Neural cell (in vitro differentiated cells): ENCODE measurements at regions not wholly inside any gene's neighbourhood (a gene's known extent, or its start where the extent isn't known, plus 50 kb on each side); places are given as distances from the start of the nearest gene placed in this dataset.

Source experiments
- H2AFZ ChIP-seq: fragments of 200-600, 300-800 bp; sonication (generic), shearing (Covaris generic); 2 replicates; pipeline ENCODE4 v1.6.0; 2014; ENCODE audit warnings: low read depth, mild to moderate bottlenecking, antibody characterized with exemption, low read length, moderate library complexity
- H3F3A ChIP-seq: fragments of 200-600 bp; shearing (Covaris generic); 2 replicates; pipeline ENCODE4 v1.6.1; 2016; ENCODE audit warnings: mild to moderate bottlenecking, moderate library complexity, mixed read lengths, antibody characterized with exemption, low read length; ENCODE audit not compliant: insufficient read depth, poor library complexity, severe bottlenecking
- H3K27ac ChIP-seq: fragments of 200-600, 300-800 bp; sonication (generic), shearing (Covaris generic); 2 replicates; pipeline ENCODE4 v1.5.1; 2014; ENCODE audit warnings: mild to moderate bottlenecking, low read length, moderate library complexity
- H3K27me3 ChIP-seq: fragments of 300-800, 200-600 bp; sonication (generic), shearing (Covaris generic); 2 replicates; pipeline ENCODE4 v1.6.0; 2014; ENCODE audit warnings: mild to moderate bottlenecking, low read depth, low read length, moderate library complexity; ENCODE audit not compliant: insufficient read depth
- H3K36me3 ChIP-seq: fragments of 300-800, 200-600 bp; sonication (generic), shearing (Covaris generic); 2 replicates; pipeline ENCODE4 v1.5.1; 2014; ENCODE audit warnings: mild to moderate bottlenecking, antibody characterized with exemption, low read length, moderate library complexity; ENCODE audit not compliant: insufficient read depth
- H3K4me2 ChIP-seq: fragments of 300-800, 200-600 bp; sonication (generic), shearing (Covaris generic); 2 replicates; pipeline ENCODE4 v1.6.0; 2014; ENCODE audit warnings: mild to moderate bottlenecking, low read length
- H3K4me3 ChIP-seq: fragments of 300-800, 200-600 bp; sonication (generic), shearing (Covaris generic); 2 replicates; pipeline ENCODE4 v1.5.1; 2014; ENCODE audit warnings: mild to moderate bottlenecking, low read length, moderate library complexity
- H3K79me2 ChIP-seq: fragments of 200-600 bp; shearing (Covaris generic); replicated peaks from 2 replicates; pipeline ENCODE4 v1.6.0; 2014; ENCODE audit warnings: mild to moderate bottlenecking, low read length, moderate library complexity; ENCODE audit not compliant: insufficient read depth
- H3K9ac ChIP-seq: fragments of 300-800, 200-600 bp; sonication (generic), shearing (Covaris generic); 2 replicates; pipeline ENCODE4 v1.6.1; 2016; ENCODE audit warnings: mild to moderate bottlenecking, low read length, mixed read lengths
- H3K9me2 ChIP-seq: fragments of 200-600 bp; shearing (Covaris generic); 2 replicates; pipeline ENCODE4 v1.6.1; 2016; ENCODE audit warnings: mild to moderate bottlenecking, low read length, mixed read lengths; ENCODE audit not compliant: insufficient read depth
- H3K9me3 ChIP-seq: fragments of 200-600, 300-800 bp; sonication (generic), shearing (Covaris generic); 2 replicates; pipeline ENCODE4 v1.6.1; 2016; ENCODE audit warnings: mild to moderate bottlenecking, mixed run types, low read length, moderate library complexity, mixed read lengths
- H4K20me1 ChIP-seq: fragments of 200-600 bp; shearing (Covaris generic); 2 replicates; pipeline ENCODE4 v1.6.1; 2016; ENCODE audit warnings: mild to moderate bottlenecking, mixed run types; ENCODE audit not compliant: insufficient read depth
- CTCF ChIP-seq: fragments of 450-650 bp; IDR thresholded peaks from 2 replicates; pipeline ENCODE4 v1.5.1; 2014; ENCODE audit warnings: antibody characterized with exemption, mild to moderate bottlenecking, moderate library complexity; ENCODE audit not compliant: poor library complexity, severe bottlenecking
- EP300 ChIP-seq: fragments of 450-650 bp; conservative IDR thresholded peaks from 2 replicates; pipeline ENCODE4 v1.6.1; 2014; ENCODE audit warnings: antibody characterized with exemption, mild to moderate bottlenecking, moderate library complexity; ENCODE audit not compliant: poor library complexity, severe bottlenecking
- EZH2 ChIP-seq: fragments of 200-600, 300-800 bp; shearing (Covaris generic), sonication (generic); IDR thresholded peaks from 2 replicates; pipeline ENCODE4 v1.6.1; 2014; ENCODE audit warnings: antibody characterized with exemption, low read length, borderline replicate concordance, mild to moderate bottlenecking; ENCODE audit not compliant: insufficient read depth, poor library complexity, severe bottlenecking
- MXI1 ChIP-seq: fragments of 450-650 bp; conservative IDR thresholded peaks from 2 replicates; pipeline ENCODE4 v1.6.1; 2014; ENCODE audit warnings: antibody characterized with exemption, mild to moderate bottlenecking; ENCODE audit not compliant: poor library complexity, severe bottlenecking
- POLR2AphosphoS5 ChIP-seq: IDR thresholded peaks from 2 replicates; pipeline ENCODE4 v1.6.1; 2012
- RAD21 ChIP-seq: fragments of 450-650 bp; conservative IDR thresholded peaks from 2 replicates; pipeline ENCODE4 v1.6.1; 2014; ENCODE audit warnings: antibody characterized with exemption, mild to moderate bottlenecking, moderate library complexity
- REST ChIP-seq: IDR thresholded peaks from 2 replicates; pipeline ENCODE4 v1.6.1; 2012; ENCODE audit warnings: borderline replicate concordance
- SMC3 ChIP-seq: fragments of 450-650 bp; conservative IDR thresholded peaks from 2 replicates; pipeline ENCODE4 v1.6.1; 2014; ENCODE audit warnings: antibody characterized with exemption, mild to moderate bottlenecking, moderate library complexity; ENCODE audit not compliant: poor library complexity
- TAF1 ChIP-seq: IDR thresholded peaks from 2 replicates; pipeline ENCODE4 v1.6.1; 2012; ENCODE audit warnings: low read depth

DNA sequence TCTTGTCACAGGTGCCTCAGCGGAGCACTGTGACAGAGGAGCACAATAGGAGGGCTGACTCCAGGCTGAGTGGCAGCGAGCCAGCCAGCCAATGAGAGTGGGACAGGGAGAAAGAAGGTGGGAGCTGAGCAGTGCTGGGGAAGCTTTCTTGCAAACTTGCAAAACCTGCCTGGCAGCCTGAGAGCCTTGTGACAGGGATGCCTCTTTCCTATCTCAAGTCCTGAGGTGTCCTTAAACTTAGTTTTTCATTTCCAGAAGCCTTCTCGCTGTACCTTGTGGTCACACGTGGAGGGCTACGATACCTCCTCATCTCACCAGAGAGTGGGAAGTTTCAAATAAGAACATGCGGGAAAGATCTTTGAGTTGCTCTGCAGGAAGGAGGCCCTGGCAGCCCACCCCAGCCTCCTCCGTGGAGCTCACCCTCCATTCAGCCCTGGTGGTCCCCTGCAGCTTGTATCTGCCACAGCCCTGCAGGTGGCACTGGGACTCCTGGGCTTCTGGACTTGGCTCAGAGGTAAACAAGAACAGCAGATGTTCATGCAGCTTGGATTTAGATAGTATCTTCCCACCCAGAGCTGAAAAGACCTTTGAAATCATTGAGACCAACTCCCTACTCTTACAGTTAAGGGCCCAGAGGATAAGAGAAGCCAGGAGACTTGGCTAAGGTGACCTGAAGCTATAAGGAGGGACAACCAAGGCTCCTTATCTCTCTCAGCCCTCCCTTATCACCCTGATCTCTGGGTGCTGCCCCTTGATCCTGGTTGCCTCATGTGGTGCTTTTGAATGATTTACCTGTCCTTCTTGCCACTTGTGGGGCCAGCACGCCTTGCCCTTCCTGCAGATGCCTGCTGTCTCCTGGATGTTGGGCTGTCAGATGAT lies 153.5 kb upstream of the MAX start:
- no peaks in the 10 kb centered on the region for H3K36me3 ChIP-seq
- no peak for TF ChIP-seq TAF1
- no peak for TF ChIP-seq POLR2AphosphoS5
- no peaks in the 10 kb centered on the region for H4K20me1 ChIP-seq
- H3K9me3 ChIP-seq: no peaks in the 10 kb centered on the region
- H3K4me3 ChIP-seq: no peak overlapping the region
- no peaks in the 10 kb centered on the region for H3K27me3 ChIP-seq
- H3K4me2 ChIP-seq: no peak overlapping the region
- H3K27ac ChIP-seq: no peak overlapping the region
- H3F3A ChIP-seq: no peaks in the 10 kb centered on the region
- H3K9ac ChIP-seq: no peak overlapping the region
- no peak overlapping the region for H2AFZ ChIP-seq
- no peaks in the 10 kb centered on the region for H3K9me2 ChIP-seq
- H3K79me2 ChIP-seq: no peaks in the 10 kb centered on the region

- no peak overlapping the region for H2AFZ ChIP-seq
- H3K36me3 ChIP-seq: no peaks in the 10 kb centered on the region
- no peaks in the 10 kb centered on the region for H3K79me2 ChIP-seq
- no peak overlapping the region for H3K4me3 ChIP-seq
- no peaks in the 10 kb centered on the region for H3K27me3 ChIP-seq
- H3K27ac ChIP-seq: no peak overlapping the region
- TF ChIP-seq CTCF (no peak), RAD21 (no peak), POLR2AphosphoS5 (no peak), EZH2 (no peak), SMC3 (no peak)
- no peak overlapping the region for H3K4me2 ChIP-seq
- no peaks in the 10 kb centered on the region for H3F3A ChIP-seq
- no peaks in the 10 kb centered on the region for H3K9me2 ChIP-seq
- no peak overlapping the region for H3K9ac ChIP-seq
- H4K20me1 ChIP-seq: no peaks in the 10 kb centered on the region
- H3K9me3 ChIP-seq: no peaks in the 10 kb centered on the region
Observed at GRCh38 chr14:65256714-65257113, 154.4 kb upstream of the MAX start.

DNA sequence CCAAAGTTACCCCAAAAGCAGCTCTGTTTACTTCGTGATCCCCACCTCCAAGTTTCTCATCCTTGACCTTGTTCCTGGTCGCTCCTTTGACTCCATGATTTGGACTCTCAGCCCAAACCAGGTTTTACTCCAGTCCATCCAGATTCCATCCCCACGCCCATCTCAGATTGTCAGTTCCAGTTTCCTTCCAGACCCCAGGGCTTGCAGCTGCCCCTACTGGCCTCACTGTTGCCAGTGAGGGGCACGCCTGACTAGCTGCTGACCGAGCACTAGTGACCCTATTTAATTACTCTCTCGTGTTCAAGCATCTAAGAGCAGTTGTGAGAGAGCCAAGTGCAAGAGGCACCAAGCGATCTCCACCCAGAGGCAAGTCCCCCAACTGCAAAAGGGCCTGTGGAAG lies 155.1 kb upstream of the FUT8 start:
- no peaks in the 10 kb centered on the region for H3K79me2 ChIP-seq
- TF ChIP-seq SMC3 (no peak), POLR2AphosphoS5 (no peak), REST (no peak), EZH2 (no peak), EP300 (no peak), CTCF (no peak), TAF1 (no peak), MXI1 (no peak), RAD21 (no peak)
- H2AFZ ChIP-seq: no peak overlapping the region
- no peak overlapping the region for H3K9ac ChIP-seq
- H3K4me2 ChIP-seq: no peak overlapping the region
- H3K4me3 ChIP-seq: no peak overlapping the region
- H4K20me1 ChIP-seq: no peaks in the 10 kb centered on the region
- H3K9me2 ChIP-seq: no peaks in the 10 kb centered on the region
- no peaks in the 10 kb centered on the region for H3K27me3 ChIP-seq
- no peaks in the 10 kb centered on the region for H3K36me3 ChIP-seq
- no peaks in the 10 kb centered on the region for H3K9me3 ChIP-seq
- H3K27ac ChIP-seq: no peak overlapping the region
- no peaks in the 10 kb centered on the region for H3F3A ChIP-seq
